HepG2 (cell line): ENCODE measurements at regions not wholly inside any gene's neighbourhood (a gene's known extent, or its start where the extent isn't known, plus 50 kb on each side); places are given as distances from the start of the nearest gene placed in this dataset.

Experiments used
- AGO2 ChIP-seq: fragments of 200-400 bp; formaldehyde crosslinking; optimal IDR thresholded peaks from 2 replicates; pipeline ENCODE3; 2017; ENCODE audit warnings: mild to moderate bottlenecking, low read depth, low read length, moderate library complexity
- CEBPB ChIP-seq: IDR thresholded peaks from 2 replicates; pipeline ENCODE4 v1.6.1; 2011; ENCODE audit warnings: low read depth, low read length, improper control_type of control experiment, borderline replicate concordance
- CERS6 ChIP-seq: sonication (generic); formaldehyde crosslinking; IDR thresholded peaks from 2 replicates; pipeline ENCODE4 v1.5.0; 2020; ENCODE audit warnings: missing genetic modification reagents
- ELF4 ChIP-seq: sonication (generic); formaldehyde crosslinking; IDR thresholded peaks from 2 replicates; pipeline ENCODE4 v1.5.0; 2020; ENCODE audit warnings: missing genetic modification reagents, mild to moderate bottlenecking, moderate library complexity, borderline replicate concordance
- GATAD1 ChIP-seq: IDR thresholded peaks from 2 replicates; pipeline ENCODE4 v1.6.1; 2016; ENCODE audit warnings: missing genetic modification reagents, missing compliant biosample characterization
- HMGA1 ChIP-seq: sonication (generic); formaldehyde crosslinking; conservative IDR thresholded peaks from 2 replicates; pipeline ENCODE4 v1.4.0; 2020; ENCODE audit warnings: missing genetic modification reagents
- HOXD1 ChIP-seq: sonication (generic); formaldehyde crosslinking; IDR thresholded peaks from 2 replicates; pipeline ENCODE4 v1.5.0; 2020; ENCODE audit warnings: missing genetic modification reagents
- JUN ChIP-seq: sonication (generic); formaldehyde crosslinking; IDR thresholded peaks from 2 replicates; pipeline ENCODE4 v1.4.0; 2020; ENCODE audit warnings: mild to moderate bottlenecking, missing genetic modification reagents
- MTF1 ChIP-seq: sonication (generic); formaldehyde crosslinking; IDR thresholded peaks from 2 replicates; pipeline ENCODE4 v1.5.0; 2020; ENCODE audit warnings: missing genetic modification reagents
- PCBP1 ChIP-seq: fragments of 200-400 bp; formaldehyde crosslinking; IDR thresholded peaks from 2 replicates; pipeline ENCODE4 v1.6.1; 2017; ENCODE audit warnings: mild to moderate bottlenecking, low read depth, low read length, borderline replicate concordance
- POLR2A ChIP-seq, 2 experiments: IDR thresholded peaks; 2 replicates each; pipeline ENCODE4 v1.6.1; 2011; ENCODE audit warnings: low read depth in 2 of 2, low read length in 2 of 2, mild to moderate bottlenecking in 1 of 2, moderate library complexity in 1 of 2; ENCODE audit not compliant: insufficient read depth in 1 of 2
- TBL1XR1 ChIP-seq: fragments of 150-350 bp; IDR thresholded peaks from 2 replicates; pipeline ENCODE4 v1.6.1; 2014; ENCODE audit warnings: borderline replicate concordance, low read length; ENCODE audit not compliant: partially characterized antibody
- TBP ChIP-seq: sonication (generic); formaldehyde crosslinking; IDR thresholded peaks from 2 replicates; pipeline ENCODE4 v1.5.0; 2020; ENCODE audit warnings: missing genetic modification reagents
- ZBTB8A ChIP-seq: sonication (generic); formaldehyde crosslinking; IDR thresholded peaks from 2 replicates; pipeline ENCODE4 v1.4.0; 2020; ENCODE audit warnings: mild to moderate bottlenecking, low read depth, missing genetic modification reagents, borderline replicate concordance
- ZNF12 ChIP-seq: sonication (generic); formaldehyde crosslinking; IDR thresholded peaks from 2 replicates; pipeline ENCODE4 v1.5.0; 2020; ENCODE audit warnings: missing genetic modification reagents
- ZNF18 ChIP-seq: sonication (generic); formaldehyde crosslinking; IDR thresholded peaks from 2 replicates; pipeline ENCODE4 v1.8.0; 2022; ENCODE audit warnings: mild to moderate bottlenecking, missing genetic modification reagents; ENCODE audit not compliant: insufficient replicate concordance
- ZNF234 ChIP-seq: sonication (generic); formaldehyde crosslinking; conservative IDR thresholded peaks from 2 replicates; pipeline ENCODE4 v1.5.1; 2020; ENCODE audit warnings: mild to moderate bottlenecking, missing genetic modification reagents
- ZNF251 ChIP-seq: sonication (generic); formaldehyde crosslinking; IDR thresholded peaks from 2 replicates; pipeline ENCODE4 v1.9.0; 2021; ENCODE audit warnings: mild to moderate bottlenecking, missing genetic modification reagents
- ZNF547 ChIP-seq: sonication (generic); formaldehyde crosslinking; IDR thresholded peaks from 2 replicates; pipeline ENCODE4 v1.5.1; 2020; ENCODE audit warnings: mild to moderate bottlenecking, missing genetic modification reagents
- ZNF558 ChIP-seq: sonication (generic); formaldehyde crosslinking; IDR thresholded peaks from 2 replicates; pipeline ENCODE4 v1.9.0; 2022; ENCODE audit warnings: mild to moderate bottlenecking, missing genetic modification reagents, borderline replicate concordance
- ZNF75D ChIP-seq: sonication (generic); formaldehyde crosslinking; IDR thresholded peaks from 2 replicates; pipeline ENCODE4 v1.8.1; 2023; ENCODE audit warnings: missing genetic modification reagents, mild to moderate bottlenecking, borderline replicate concordance
- TF ChIP-seq, protein P1 (sequence below): sonication (generic); formaldehyde crosslinking; IDR thresholded peaks from 2 replicates; pipeline ENCODE4 v1.5.1; 2020; ENCODE audit warnings: missing genetic modification reagents, mild to moderate bottlenecking, borderline replicate concordance

- TF ChIP-seq, protein P1, sequence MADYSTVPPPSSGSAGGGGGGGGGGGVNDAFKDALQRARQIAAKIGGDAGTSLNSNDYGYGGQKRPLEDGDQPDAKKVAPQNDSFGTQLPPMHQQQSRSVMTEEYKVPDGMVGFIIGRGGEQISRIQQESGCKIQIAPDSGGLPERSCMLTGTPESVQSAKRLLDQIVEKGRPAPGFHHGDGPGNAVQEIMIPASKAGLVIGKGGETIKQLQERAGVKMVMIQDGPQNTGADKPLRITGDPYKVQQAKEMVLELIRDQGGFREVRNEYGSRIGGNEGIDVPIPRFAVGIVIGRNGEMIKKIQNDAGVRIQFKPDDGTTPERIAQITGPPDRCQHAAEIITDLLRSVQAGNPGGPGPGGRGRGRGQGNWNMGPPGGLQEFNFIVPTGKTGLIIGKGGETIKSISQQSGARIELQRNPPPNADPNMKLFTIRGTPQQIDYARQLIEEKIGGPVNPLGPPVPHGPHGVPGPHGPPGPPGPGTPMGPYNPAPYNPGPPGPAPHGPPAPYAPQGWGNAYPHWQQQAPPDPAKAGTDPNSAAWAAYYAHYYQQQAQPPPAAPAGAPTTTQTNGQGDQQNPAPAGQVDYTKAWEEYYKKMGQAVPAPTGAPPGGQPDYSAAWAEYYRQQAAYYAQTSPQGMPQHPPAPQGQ (CRISPR knock-in tag): no peak
- TF ChIP-seq GATAD1: no peak
- TF ChIP-seq ZNF75D (CRISPR knock-in tag): no peak
- TF ChIP-seq TBL1XR1: peak; percentile 3
- TF ChIP-seq ZNF12 (CRISPR knock-in tag): no peak
- no peak; a peak in 1 of 4 replicates for TF ChIP-seq POLR2A (IDR thresholded peaks at IDR 0.05; ENCODE audit: insufficient read depth in 1 of 2, low read depth in 2 of 2, low read length in 2 of 2)
- TF ChIP-seq PCBP1: no peak
- TF ChIP-seq ZNF558: no peak; the same call in 1 of the 2 replicates
- TF ChIP-seq JUN (CRISPR knock-in tag): no peak; the same call in 1 of the 2 replicates
- no peak for TF ChIP-seq CERS6 (CRISPR knock-in tag)
- TF ChIP-seq ZNF234 (CRISPR knock-in tag): no peak
- no peak for TF ChIP-seq ELF4
- no peak for TF ChIP-seq AGO2
- TF ChIP-seq ZBTB8A (CRISPR knock-in tag): no peak
- TF ChIP-seq ZNF251 (CRISPR knock-in tag): no peak
- peak; percentile 10; the same call in 1 of the 2 replicates for TF ChIP-seq CEBPB
- TF ChIP-seq HMGA1 (CRISPR knock-in tag): no peak
- TF ChIP-seq TBP: no peak
- TF ChIP-seq HOXD1: no peak
- TF ChIP-seq MTF1 (CRISPR knock-in tag): no peak
- TF ChIP-seq ZNF547 (CRISPR knock-in tag): no peak; the same call in 1 of the 2 replicates
- peak; percentile 23 for TF ChIP-seq ZNF18 (CRISPR knock-in tag)
Measured at GRCh38 chr2:8573234-8573941, 108.5 kb upstream of the ID2 start (continued).
